Left cardiac atrium (tissue), 4 donors: ENCODE measurements at regions not wholly inside any gene's neighbourhood (a gene's known extent, or its start where the extent isn't known, plus 50 kb on each side); places are given as distances from the start of the nearest gene placed in this dataset.
A peak's percentile ranks its signal among the peaks of the same experiment; 100 is the strongest.

Experiments
- ATAC-seq, 2 donors: fragments of 200-7000 bp; cut with Tn5 transposase; one replicate each; pipeline ENCODE4 v1.9.1; 2020; ENCODE audit warnings: mild to moderate bottlenecking in 2 of 2, moderate library complexity in 2 of 2
- DNase-seq: peaks from one replicate; pipeline ENCODE4 v3.0.0-alpha.2; 2020
- intact Hi-C, 2 donors: fragments of 100-400 bp; cut with DNase I; formaldehyde crosslinking; loops; one replicate each; pipeline versions ENCODE4 v1.14.1 to v1.15.1; 2022 to 2023
- donor health status: DM: no; HTN: yes; CAD: no.
- donor health status: DM: no; HTN: yes; CAD: no; lungs with severe emphysema.
- donor health status: DM: yes; HTN: yes; CAD: no.
- donor health status: Dilated cardiomyopathy.

DNA sequence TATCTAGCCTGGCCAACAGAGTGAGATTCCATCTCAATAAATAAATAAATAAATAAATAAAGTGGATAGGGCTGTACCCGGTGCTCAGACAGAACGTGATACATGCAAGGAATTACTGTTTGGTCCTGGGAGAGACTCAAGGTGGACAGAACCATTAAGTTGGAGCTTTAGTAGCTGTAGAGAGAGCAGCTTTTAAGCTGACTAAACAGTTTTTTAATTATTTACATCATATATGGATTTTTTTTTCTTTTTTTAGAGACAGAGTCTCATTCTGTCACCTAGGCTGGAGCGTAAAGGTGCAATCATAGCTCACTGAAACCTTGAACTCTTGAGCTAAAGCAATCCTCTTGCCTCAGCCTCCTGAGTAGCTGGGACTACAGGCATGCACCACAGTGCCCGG is 92.5 kb upstream of the ATP6AP2 start:
- intact Hi-C loops: no loop called here
- no peak for ATAC-seq
- DNase-seq: no peak

DNA sequence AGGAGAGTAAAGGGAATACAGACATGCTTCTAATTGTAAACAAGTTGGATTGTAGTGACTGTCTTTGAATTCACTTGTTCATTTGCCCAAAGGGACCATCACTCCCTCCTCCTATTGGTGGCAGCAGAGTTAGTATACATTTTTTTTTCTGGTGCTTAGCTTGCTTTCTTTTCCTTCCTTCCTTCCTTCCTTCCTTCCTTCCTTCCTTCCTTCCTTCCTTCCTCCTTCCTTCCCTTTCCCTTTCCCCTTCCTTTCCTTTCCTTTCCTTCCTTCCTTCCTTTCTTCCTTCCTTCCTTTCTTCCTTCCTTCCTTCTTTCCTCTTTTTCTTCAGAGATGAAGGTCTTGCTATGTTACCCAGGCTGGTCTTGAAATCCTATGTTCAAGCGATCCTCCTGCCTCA is 94.8 kb upstream of the ATP6AP2 start:
- no peak for ATAC-seq
- DNase-seq: no peak
- intact Hi-C loops: no loop called here

DNA sequence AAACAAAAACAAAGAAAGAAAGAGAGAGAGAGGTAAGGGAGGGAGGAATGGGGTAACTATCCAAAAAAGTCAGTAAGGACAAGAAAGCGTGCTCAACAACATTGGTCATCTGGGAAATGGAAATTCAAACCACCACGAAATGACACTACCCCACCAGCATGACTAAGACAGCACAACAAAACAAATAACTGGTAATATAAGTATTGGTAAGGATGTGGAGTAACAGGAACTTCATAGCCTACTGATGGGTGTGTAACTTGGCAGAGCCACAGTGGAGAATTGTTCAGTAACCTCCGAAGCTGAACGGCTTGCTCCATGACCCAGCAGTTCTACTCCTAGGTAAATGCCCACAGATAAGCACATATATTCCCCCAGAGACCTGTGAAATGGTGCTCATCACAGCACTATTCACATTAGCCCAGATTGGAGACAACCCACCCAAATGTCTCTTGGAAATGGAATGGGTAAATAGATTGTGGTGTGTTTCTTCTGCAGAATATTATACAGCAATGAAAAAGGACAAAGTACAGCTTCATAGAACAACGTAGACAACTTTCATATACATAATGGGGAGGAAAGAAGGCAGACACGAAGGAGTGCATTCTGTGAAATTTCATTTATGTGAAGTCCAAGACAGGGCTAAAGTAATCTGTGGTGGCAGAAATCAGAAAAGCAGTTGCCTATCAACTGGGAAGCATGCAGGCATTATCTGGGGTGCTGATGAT is 95.5 kb upstream of the ATP6AP2 start:
- ATAC-seq (no peak), DNase-seq (no peak)
- intact Hi-C loops: no loop called here

DNA sequence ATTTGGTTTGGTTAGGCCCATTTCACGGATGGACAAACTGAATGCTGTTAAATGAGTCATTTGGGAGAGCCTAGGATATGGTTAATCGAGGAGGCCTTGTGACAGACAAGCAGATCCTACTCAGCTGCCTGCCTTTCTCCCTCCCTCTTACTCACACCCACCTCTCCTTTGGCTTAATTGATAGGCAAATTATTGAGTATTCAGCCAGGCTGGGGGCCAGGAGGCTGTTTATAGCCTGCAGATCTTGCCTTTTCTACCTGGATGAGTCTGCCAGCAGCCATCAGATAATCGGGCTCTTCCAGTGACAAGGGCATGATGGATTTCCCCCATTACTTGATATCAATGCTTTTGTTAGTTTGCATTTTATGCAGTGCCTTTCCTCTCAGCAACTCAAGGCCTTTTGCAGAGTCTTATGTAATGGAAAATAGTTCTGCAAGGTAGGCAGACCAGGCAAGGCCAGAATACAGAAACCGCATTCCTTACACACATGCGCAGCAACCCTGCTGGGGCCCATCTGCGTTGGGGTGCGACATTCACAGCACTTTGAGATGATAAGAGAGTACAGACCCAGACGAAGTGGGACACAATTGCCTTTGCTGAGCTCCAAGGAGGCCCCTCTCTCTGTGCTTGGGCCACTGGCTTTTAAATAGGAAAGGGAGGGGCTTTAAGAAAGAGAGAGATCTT is 96.2 kb upstream of the ATP6AP2 start:
- no peak for DNase-seq
- ATAC-seq: no peak
- intact Hi-C loops: no loop called here

DNA sequence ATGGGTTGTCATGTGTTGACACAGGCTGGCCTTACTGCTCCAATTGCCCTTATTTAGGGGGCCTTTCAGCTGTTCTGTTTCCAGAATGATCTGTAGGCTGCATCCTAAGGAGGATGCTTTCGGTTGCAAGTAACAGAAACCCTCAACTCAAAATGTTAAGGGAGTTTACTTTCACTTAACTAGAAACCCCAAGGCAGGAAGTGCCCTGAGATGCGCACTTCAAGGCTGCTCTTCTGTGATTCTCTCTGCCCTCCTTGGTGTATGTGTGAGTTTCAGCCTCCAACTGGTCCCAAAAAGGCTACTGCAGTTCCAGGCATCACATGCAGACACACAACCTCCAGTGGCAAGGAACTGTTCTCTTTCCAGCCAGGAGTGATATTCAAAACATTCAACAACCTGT is 97.3 kb upstream of the ATP6AP2 start:
- ATAC-seq: no peak
- intact Hi-C loops: no loop called here
- DNase-seq: no peak

DNA sequence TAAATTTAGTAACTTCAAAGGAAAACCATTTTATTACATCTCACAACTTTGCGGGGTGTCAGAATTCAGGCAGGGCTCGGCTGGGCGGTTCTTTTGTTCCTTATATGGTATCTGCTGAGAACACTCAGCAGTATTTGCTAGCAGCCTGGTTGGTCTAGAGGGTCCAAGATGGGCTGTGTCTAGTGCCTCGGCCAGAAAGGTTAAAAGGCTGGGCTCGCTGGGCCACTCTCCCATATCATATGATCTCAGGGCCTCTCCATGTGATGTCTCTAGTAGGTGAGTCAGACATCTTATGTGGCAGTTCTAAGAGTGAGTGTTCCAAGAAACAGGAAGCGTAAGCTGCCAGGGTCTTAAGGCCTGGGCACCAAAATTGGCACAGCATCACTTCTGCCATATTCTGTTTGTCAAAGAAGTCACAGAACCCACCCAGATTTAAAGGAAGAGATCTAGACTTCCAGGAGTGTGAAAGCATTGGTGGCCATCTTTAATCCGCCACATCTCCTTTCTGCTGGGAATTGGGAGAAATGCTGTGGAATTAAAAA is 100.9 kb upstream of the ATP6AP2 start:
- DNase-seq: no peak
- no peak for ATAC-seq
- intact Hi-C loops: no loop called here

DNA sequence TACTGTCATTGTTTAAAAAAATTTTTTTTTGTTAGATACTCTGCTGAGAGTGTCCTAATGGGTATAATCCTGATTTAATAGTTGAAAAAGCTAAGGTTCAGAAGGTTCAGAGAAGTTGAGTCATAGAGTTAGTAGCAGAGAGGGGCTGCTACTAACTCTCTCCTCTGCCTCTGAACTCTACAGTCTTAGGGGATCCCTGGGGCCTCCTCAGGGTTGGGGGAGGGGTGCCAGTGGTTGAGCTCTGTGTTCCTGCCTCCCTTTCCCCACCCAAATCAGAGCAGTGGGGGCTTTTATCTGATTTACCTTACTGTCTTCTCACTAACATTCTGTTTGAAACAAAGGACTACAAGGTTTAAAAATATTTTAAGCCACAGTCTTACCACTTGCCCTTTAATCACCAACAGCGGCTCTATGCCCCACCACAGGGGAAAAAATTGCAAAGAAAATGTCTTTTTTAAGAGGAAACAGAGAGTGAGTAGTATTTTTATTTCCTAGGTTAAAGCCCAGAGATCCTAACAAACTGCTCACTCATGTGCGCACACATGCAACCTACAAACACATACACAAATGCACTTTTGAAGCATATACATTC is 102.2 kb upstream of the ATP6AP2 start:
- intact Hi-C loops: no loop called here
- ATAC-seq: no peak
- DNase-seq: no peak

DNA sequence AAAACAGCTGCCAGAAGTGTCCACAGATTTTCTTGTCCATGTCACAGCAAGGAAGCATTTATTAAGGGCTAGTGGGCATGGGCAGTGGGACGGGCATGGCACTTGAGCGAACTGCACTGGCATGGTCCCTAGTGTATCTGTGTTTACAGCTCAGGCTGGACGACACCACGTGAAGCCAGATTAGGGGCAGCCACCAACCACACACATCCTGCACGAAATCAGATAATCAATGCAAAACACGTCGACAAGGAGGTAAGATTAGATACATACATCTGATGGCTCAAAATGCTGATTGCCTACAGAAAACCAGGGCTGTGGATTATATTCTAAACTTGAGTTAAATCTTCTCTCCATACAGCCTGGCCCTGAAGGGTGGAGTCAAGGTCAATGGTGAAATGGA is 103.8 kb upstream of the ATP6AP2 start:
- DNase-seq (no peak), ATAC-seq (no peak)
- intact Hi-C loops: no loop called here

DNA sequence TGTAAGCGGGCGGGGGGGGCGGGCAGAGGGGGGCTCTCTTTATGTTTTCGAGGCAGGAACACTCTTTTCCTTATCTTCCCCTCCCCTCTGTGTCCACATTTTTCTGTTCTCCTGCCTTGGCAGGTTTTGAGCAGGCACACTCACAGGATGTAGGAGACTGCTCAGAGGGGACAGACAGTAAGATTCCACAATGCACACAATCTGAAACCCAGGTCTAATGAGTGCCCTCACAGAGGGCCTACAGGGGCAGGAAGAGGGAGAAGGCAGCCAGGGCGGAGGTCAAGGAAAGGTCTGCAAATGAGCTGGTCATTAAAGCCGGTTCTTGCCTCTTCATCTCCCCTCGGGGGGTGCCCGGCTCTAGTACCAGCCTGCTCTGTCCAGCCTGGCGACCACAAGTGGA is 106.1 kb upstream of the ATP6AP2 start:
- intact Hi-C loops: no loop called here
- DNase-seq (no peak), ATAC-seq (no peak)

DNA sequence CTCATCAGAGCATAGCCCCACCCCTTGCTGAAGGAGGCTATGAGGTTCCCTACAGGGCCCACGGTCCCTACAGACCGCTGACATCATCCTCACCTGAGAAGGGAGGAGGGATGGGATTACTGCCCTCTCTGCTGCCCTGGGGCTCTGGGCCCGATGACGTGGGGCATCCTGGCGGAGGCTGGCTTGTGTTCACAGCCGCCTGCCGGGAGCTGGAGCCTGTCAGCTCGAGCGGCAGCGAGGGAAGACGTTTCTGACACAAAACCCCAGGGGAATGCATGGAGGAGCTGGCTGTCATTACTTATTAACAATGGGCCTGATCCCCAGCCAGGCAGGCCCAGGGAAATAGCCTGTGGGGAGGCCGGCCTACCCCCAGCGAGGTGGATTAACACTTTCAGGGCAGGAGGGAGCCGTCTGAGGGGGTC is 106.6 kb upstream of the ATP6AP2 start:
- DNase-seq (no peak), ATAC-seq (peak; percentile 64 to 76)
- intact Hi-C loops: no loop called here

DNA sequence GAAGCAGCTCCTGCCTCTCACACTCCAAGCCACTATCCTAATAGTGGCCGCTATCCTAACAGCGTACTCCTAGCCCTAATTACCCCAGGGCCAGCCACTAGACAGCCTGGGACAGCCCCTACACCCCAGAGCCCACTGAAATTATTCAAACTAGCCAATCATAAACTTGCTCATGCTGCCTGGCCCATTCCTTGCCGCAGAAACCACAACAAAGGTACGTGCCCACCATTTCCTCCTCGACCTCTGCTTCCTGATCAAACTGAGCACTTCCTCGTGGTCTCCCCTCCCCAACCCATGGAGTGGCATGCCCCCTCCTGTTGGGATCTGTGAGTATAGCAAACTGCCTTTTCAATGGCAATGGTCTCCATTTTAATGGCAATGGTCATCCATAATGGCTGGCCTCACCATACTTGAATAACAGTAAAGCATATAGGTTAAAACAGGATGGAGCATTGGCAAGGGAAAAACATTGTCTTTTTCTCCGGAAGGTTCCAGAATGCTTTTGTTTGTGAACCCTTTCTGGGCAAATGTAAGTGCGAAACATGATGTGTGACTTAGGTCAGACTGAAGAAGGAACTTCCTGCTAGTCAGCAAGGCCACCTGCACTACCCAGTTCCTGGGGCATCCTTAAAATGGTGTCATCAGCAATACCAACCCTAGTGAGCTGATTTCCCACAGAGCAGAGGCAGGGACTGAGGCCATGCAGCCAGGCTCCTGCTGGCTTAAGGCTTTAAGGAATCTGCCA is 107.1 kb upstream of the ATP6AP2 start:
- intact Hi-C loops: no loop called here
- DNase-seq (no peak), ATAC-seq (no peak)

DNA sequence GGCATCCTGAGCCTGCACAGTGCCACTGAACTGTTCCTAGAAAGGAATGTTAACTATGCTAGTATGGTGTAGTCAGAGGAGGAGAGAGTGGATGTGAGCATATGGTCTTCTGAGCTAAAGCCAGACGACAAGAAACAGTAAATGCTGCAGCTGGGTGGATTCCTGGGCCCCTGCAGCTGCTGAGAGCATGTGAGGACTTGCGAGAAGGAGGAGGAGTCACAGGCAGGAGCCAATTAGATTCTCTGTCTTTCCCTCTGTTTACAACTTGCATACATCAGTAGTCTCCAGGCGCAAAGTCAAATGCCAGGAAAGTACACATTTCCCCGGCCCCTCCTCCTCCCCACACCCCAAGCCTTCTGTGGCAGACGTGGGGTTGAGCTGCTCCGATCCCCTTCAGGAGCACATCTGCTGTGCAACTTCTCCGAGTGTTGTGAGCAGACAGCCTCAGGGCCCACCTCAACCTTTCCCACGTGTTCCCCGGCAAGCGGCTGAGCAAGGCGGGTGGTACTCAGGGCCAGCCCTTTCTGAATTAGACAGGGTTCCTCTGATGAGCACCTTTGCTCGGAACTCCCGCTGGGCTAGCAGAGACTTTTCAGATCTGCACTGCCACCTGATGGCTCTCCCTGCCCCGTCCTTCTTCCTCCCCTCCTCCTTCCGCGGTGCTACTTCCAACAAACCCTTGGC is 108.7 kb upstream of the ATP6AP2 start:
- ATAC-seq (peak; percentile 29 to 56), DNase-seq (no peak)
- intact Hi-C loops: no loop called here

DNA sequence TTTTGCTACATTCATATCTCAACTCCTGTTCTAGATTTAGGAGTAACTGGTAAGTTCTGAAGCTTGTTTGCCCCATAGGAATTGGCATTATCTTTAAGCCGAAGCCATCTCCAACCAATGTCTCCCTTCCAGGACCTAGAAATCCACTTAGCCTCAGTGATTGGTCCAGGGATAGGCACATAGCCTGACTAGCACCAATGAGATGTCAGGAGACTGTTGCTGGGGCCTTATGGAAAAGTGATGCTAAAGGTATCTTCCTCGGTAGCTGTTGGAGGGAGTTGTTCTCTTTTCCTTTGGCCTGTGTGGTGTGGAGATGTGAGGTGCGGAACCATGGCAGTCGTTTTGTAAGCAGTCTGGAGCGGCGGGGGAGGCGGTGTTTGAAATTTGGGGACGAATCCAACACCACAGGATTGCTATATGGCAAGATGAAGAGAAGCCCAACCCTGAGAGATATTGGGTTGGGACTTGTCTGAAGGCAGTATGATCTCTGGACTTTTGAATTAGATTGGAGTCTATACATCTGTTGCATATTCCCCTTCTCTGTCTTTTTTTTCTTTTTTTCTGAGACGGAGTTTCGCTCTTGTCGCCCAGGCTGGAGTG is 109.8 kb upstream of the ATP6AP2 start:
- DNase-seq (no peak), ATAC-seq (no peak)
- intact Hi-C loops: no loop called here

DNA sequence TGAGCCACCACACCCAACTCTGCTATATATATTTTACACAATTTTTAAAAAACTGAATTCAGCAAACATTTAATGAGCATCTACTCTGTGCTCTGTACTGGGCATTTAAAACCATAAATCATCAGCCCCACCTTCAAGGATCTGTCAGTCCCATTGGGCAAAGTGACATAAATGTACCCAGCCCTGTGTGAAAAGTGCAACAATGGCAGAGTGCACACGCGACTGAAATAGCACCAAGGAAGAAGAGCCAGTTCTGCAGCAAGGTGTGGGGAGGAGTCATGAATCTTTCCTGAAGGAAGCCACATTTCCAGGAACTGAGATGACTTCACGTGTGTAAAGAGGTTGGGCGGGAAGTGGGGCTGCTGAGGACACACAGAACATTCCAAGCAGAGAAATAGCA is 111.5 kb upstream of the ATP6AP2 start:
- intact Hi-C loops: no loop called here
- ATAC-seq (no peak), DNase-seq (no peak)

DNA sequence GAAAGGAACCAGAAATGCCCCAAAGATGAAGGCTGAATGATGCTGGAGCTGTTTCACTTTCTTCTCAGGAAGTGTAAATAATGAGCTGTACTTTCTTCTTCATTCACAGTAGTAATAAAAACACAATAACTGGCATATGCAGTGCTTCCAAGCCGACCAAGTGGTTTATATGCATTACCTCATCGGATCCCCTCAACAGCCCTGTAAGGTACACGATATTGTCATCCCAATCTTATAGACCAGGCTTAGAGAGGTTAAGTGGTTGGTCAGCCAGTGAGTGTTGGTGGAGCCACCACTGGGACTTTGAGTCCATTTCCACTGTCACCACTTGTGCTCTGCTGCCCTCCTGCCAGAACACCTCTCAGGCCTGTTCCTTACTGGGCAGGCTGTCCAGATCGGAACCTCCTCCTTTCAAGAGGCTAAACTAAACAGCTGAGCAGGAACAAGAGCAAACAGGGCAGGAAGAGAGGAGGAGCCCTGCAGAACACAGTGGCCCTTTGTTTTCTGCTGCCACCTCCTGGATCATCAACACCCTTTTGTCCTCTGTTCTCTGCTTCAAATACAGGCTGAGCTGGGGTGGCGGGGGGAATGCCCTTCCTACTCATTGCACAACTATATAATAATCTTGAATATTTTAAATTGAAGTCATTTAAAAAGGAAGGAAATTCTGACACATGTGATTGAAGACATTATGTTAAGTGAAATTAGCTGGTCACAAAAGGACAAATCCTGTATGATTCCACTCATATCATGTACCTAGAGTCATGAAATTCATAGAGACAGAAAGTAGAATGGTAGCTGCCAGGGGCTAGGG is 112.5 kb upstream of the ATP6AP2 start:
- peak; percentile 92 to 95 for ATAC-seq
- DNase-seq: peak; percentile 37
- intact Hi-C loops: no loop called here

DNA sequence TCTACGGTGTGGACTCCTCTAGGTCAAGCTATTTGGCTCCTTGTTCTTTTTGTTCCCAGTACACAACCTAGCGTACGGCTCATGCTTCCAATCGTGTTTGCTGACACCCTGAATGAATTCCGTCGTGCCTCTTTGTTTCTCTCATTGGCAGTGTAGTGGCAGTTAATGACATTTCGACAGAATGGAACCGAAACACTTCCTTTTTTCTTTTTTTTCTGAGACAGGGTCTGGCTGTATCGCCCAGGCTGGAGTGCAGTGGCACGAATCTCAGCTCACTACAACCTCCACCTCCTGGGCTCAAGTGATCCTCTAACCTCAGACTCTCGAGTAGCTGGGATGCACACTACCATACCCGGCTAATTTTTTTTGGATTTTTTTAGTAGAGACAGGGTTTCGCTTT is 113.3 kb upstream of the ATP6AP2 start:
- ATAC-seq: no peak
- no peak for DNase-seq
- intact Hi-C loops: no loop called here

DNA sequence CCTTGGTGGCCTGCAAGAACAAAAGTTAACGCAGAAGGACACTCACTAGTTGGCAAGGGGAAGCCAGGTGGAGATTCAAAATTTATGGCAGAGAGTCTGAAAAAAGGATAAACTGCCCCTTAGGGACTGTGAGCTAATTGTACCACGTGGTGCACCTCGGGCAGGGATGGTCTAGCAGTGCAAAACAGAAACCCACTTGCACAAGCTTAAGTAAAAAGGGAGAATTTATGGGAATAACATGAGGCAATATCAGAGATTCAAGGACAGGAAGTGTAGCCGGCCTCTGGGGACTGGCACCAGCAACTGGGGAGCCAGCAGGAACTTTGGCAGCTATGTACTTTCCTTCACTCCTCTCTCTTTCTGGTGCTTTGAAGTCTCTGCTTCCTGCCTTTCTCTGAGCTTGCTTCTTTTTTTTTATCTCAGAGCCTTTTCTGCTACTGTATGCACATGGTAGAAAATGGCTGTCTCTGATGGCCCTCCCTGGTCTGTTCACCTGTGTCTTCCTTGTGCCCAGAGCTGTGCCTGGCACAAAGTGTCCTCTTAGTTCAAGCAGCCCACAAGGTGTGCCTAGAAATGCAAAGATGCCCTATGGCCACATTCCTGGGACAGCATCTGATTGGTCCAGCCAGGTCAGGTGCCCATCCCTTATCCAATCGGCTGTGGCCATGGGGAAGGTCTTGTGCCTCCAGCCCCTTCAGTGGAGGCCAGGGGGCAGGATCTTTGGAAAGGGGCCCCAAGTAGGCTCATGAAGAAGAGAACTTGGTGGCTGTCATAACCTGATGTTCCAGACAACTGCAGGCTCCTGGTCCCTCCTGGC is 114.8 kb upstream of the ATP6AP2 start:
- DNase-seq: no peak
- intact Hi-C loops: no loop called here
- no peak for ATAC-seq
